ENCODE measurements at regions not wholly inside any gene's neighbourhood (a gene's known extent, or its start where the extent isn't known, plus 50 kb on each side); places are given as distances from the start of the nearest gene placed in this dataset.

- POLR2A ChIA-PET: interaction anchor here (0.7 to 0.8 kb wide), 2 partner anchors 17 to 856 kb away, joined by 3 read pairs; no protein-coding TSS in a partner anchor
- TF ChIP-seq EZH2phosphoT487 (IDR thresholded peaks at IDR 0.05; ENCODE audit: borderline replicate concordance, low read depth, low read length): no peak
- no peak for TF ChIP-seq CTCF (conservative IDR thresholded peaks at IDR 0.05; ENCODE audit: low read length)
- intact Hi-C loops (cut with micrococcal nuclease; ENCODE audit: unreplicated experiment): no loop called here
- Histone ChIP-seq H3K4me3 (ENCODE audit: low read depth, low read length, poor library complexity, severe bottlenecking) (no peak overlapping the region), H3K4me2 (ENCODE audit: low read length) (no peak overlapping the region), H2AFZ (ENCODE audit: low read length) (no peak overlapping the region), H3K4me1 (ENCODE audit: insufficient read depth, low read length, poor library complexity, severe bottlenecking) (no peaks in the 10 kb centered on the region), H4K20me1 (ENCODE audit: insufficient read depth, low read length) (no peaks in the 10 kb centered on the region), H3K9me2 (ENCODE audit: insufficient read depth, low read length) (no peaks in the 10 kb centered on the region), H3K27ac (ENCODE audit: low read depth, low read length, poor library complexity, severe bottlenecking) (no peak overlapping the region), H3K36me3 (ENCODE audit: insufficient read depth, low read length) (no peaks in the 10 kb centered on the region), H3K9me3 (ENCODE audit: low read length) (no peaks in the 10 kb centered on the region), H3K79me2 (ENCODE audit: insufficient read depth, low read depth, low read length) (no peaks in the 10 kb centered on the region)
- DNase-seq (ENCODE audit: low spot score): no peak
- BruUV-seq (replicated peaks): no TSS peak
- CTCF ChIA-PET (ENCODE audit: unreplicated experiment): no interaction called here
These were observed 1010.8 kb downstream of the OTOL1 start for GRCh38 chr3:162507397-162507796.

GRCh38 chr3:162512488-162512887 is 1015.9 kb downstream of the OTOL1 start:
- CTCF ChIA-PET (ENCODE audit: unreplicated experiment): no interaction called here
- no peak for DNase-seq (ENCODE audit: low spot score)
- no peak overlapping the region for H3K4me3 ChIP-seq (ENCODE audit: low read depth, low read length, poor library complexity, severe bottlenecking)
- POLR2A ChIA-PET: interaction anchor here (0.6 kb wide), 1 partner anchor 10 kb away, joined by 3 read pairs; no protein-coding TSS in a partner anchor
- H3K9me3 ChIP-seq (ENCODE audit: low read length): no peaks in the 10 kb centered on the region
- no peaks in the 10 kb centered on the region for H3K4me1 ChIP-seq (ENCODE audit: insufficient read depth, low read length, poor library complexity, severe bottlenecking)
- H3K36me3 ChIP-seq (ENCODE audit: insufficient read depth, low read length): no peaks in the 10 kb centered on the region
- H3K4me2 ChIP-seq (ENCODE audit: low read length): no peak overlapping the region
- no peak overlapping the region for H3K27ac ChIP-seq (ENCODE audit: low read depth, low read length, poor library complexity, severe bottlenecking)
- no peak for TF ChIP-seq EZH2phosphoT487 (IDR thresholded peaks at IDR 0.05; ENCODE audit: borderline replicate concordance, low read depth, low read length)
- no peak for TF ChIP-seq CTCF (conservative IDR thresholded peaks at IDR 0.05; ENCODE audit: low read length)
- no peak overlapping the region for H2AFZ ChIP-seq (ENCODE audit: low read length)
- H3K9me2 ChIP-seq (ENCODE audit: insufficient read depth, low read length): no peaks in the 10 kb centered on the region
- no peaks in the 10 kb centered on the region for H4K20me1 ChIP-seq (ENCODE audit: insufficient read depth, low read length)
- H3K79me2 ChIP-seq (ENCODE audit: insufficient read depth, low read depth, low read length): no peaks in the 10 kb centered on the region
- intact Hi-C loops (cut with micrococcal nuclease; ENCODE audit: unreplicated experiment): no loop called here
- BruUV-seq (replicated peaks): no TSS peak

GRCh38 chr3:162517110-162517509 is 1020.5 kb downstream of the OTOL1 start:
- no peak overlapping the region for H3K4me3 ChIP-seq (ENCODE audit: low read depth, low read length, poor library complexity, severe bottlenecking)
- TF ChIP-seq EZH2phosphoT487 (IDR thresholded peaks at IDR 0.05; ENCODE audit: borderline replicate concordance, low read depth, low read length): no peak
- no peak for TF ChIP-seq CTCF (conservative IDR thresholded peaks at IDR 0.05; ENCODE audit: low read length)
- intact Hi-C loops (cut with micrococcal nuclease; ENCODE audit: unreplicated experiment): no loop called here
- H3K36me3 ChIP-seq (ENCODE audit: insufficient read depth, low read length): no peaks in the 10 kb centered on the region
- no peaks in the 10 kb centered on the region for H3K9me3 ChIP-seq (ENCODE audit: low read length)
- no peak overlapping the region for H3K27ac ChIP-seq (ENCODE audit: low read depth, low read length, poor library complexity, severe bottlenecking)
- CTCF ChIA-PET (ENCODE audit: unreplicated experiment): no interaction called here
- H2AFZ ChIP-seq (ENCODE audit: low read length): no peak overlapping the region
- DNase-seq (ENCODE audit: low spot score): no peak
- no peaks in the 10 kb centered on the region for H3K79me2 ChIP-seq (ENCODE audit: insufficient read depth, low read depth, low read length)
- no peak overlapping the region for H3K4me2 ChIP-seq (ENCODE audit: low read length)
- no TSS peak for BruUV-seq (replicated peaks)
- H4K20me1 ChIP-seq (ENCODE audit: insufficient read depth, low read length): no peaks in the 10 kb centered on the region
- H3K9me2 ChIP-seq (ENCODE audit: insufficient read depth, low read length): no peaks in the 10 kb centered on the region
- no peaks in the 10 kb centered on the region for H3K4me1 ChIP-seq (ENCODE audit: insufficient read depth, low read length, poor library complexity, severe bottlenecking)
- POLR2A ChIA-PET: interaction anchor here (0.7 to 1.0 kb wide), 2 partner anchors 11 to 473 kb away, joined by 3 read pairs; no protein-coding TSS in a partner anchor

Measured in OCI-LY7 (cell line).